ENCODE measurements at regions not wholly inside any gene's neighbourhood (a gene's known extent, or its start where the extent isn't known, plus 50 kb on each side); places are given as distances from the start of the nearest gene placed in this dataset.
A peak's percentile ranks its signal among the peaks of the same experiment; 100 is the strongest.
"Not testable (repeated sequence)": the region's sequence is repeated elsewhere in the genome, so short reads cannot be mapped to it uniquely, and the experiment has no call there.

DNA sequence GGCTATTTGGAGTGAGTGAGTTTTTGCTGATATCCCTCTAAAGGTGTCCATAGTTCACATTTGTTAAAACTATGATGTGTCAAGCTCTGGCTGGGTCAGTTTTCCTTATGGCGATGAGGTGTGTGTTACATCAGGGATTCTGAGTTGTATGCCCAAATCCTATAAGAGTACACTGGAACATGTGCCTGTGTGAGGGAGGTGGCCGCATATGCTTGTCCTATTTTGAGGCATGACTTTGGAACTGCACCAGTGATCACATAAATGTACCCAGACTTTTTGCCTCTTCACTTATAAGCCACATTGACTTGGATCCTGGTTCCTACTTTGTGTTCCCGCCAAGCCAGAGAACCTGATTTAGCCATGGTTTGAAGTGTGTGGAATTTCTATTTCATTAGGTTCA, 140.3 kb upstream of the RXFP2 start:
- no peak for DNase-seq (ENCODE audit: low read depth in 4 of 4, low spot score in 2 of 4)

DNA sequence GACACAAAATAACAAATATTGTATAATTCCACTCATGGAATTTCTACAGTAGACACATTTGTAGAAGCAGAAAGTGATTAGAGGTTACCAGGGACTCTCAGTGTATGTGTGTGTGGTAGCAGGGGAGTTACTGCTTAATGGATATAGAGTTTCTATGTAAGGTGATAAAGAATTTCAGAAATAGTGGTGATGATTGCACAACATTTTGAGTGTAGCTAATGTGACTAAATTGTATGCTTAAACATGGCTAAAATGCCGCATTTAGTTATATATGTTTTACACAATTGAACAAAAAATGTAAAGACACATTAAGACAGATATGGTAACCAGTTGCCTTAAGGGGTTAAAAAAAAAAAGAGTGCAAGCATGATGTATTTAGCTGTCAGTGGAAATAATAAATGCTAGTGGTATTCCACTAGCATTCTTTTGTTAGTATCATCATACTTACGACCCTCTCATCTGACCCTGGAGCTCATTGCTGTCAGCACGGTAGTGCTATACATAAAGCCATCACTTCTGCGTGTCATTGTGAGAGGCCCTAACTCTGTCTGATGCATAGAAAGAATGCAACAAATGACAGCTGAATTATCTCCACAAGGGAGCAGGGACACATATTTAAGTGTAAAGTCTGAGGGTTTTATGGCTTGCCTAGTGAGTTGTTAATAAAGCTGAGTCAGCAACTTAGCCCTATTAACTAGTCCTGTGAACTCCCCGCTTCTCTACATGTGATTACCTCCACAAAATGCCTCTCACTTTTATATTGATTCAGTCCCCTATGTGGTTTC, 134.1 kb upstream of the RXFP2 start:
- peak in 2 of 4 donors; percentile 40 to 47 for DNase-seq (ENCODE audit: low read depth in 4 of 4, low spot score in 2 of 4)

DNA sequence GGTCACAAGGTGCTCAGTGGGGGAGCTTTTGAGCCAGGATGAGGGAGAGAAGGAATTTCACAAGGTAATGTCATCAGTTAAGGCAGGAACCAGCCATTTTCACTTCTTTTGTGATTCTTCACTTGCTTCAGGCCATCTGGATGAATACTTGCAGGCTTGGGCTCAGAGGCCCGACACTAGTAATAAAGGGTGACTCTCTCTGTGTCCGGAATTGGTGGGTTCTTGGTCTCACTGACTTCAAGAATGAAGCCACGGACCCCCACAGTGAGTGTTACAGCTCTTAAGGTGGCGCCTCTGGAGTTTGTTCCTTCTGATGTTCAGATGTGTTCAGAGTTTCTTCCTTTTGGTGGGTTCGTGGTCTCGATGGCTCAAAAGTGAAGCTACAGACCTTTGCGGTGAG, 131.8 kb upstream of the RXFP2 start:
- DNase-seq (ENCODE audit: low read depth in 4 of 4, low spot score in 2 of 4) = not testable (repeated sequence)

DNA sequence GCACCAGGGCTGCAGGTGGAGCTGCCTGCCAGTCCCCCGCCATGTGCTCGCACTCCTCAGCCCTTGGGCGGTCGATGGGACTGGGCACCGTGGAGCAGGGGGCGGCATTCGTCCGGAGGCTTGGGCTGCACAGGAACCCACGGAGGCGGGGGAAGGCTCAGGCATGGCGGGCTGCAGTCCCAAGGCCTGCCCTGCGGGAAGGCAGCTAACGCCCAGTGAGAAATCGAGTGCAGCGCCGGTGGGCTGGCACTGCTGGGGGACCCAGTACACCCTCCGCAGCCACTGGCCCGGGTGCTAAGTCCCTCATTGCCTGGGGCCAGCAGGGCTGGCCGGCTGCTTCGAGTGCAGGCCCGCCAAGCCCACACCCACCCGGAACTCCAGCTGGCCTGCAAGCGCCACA, 130.5 kb upstream of the RXFP2 start:
- DNase-seq (ENCODE audit: low read depth in 4 of 4, low spot score in 2 of 4) = not testable (repeated sequence)

DNA sequence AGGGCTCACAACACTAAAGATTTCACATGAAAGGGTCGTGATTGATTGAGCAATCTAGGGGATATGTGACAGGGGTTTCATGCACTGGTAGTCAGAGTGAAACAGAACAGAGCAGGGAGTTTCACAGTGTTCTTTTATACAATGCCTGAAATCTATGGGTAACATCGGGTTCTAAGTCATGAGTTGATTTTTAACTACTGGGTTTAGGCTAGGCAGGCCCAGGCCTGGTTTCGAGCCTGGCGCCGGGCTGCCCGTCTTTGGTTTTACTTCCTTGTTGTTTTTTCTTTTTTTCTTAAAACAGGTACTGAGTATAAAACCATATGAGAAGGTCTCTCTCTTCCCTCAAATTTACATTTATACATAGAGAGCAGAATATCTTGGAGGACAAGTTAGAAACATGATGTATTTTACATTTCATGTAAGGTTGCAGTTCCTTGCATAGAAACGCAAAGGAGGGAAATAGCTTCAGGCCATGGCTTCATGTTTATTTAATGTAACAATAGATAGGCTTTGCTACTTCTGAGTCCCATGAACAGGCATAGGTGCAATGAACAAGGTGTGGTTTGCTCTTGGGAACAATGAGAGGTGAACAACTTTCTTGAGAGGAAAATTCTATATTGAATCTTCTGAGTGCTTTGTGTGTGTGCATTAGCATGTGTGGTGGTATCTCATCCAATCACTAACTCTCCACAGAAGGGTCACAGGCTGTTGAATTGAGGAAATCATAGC, 128.9 kb upstream of the RXFP2 start:
- no peak for DNase-seq (ENCODE audit: low read depth in 4 of 4, low spot score in 2 of 4)

DNA sequence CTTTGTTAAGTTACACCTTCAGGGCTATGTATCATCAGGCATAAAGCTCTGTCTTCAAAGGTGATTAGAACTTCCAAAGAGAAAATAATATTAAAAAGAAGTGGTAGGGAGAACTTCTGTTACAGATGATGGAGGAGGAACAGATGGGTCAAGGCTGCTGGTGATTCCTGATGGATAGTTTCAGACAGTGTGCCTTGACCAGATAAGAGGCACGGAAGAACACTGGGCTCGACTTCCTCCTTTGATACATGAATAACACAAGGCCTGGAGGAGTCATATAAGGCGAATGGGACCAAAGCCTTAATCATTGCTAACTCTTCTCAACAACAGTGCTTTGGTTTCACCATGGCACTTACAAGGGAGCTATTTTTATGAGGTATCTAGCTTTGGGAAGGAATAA, 128.1 kb upstream of the RXFP2 start:
- no peak for DNase-seq (ENCODE audit: low read depth in 4 of 4, low spot score in 2 of 4)

DNA sequence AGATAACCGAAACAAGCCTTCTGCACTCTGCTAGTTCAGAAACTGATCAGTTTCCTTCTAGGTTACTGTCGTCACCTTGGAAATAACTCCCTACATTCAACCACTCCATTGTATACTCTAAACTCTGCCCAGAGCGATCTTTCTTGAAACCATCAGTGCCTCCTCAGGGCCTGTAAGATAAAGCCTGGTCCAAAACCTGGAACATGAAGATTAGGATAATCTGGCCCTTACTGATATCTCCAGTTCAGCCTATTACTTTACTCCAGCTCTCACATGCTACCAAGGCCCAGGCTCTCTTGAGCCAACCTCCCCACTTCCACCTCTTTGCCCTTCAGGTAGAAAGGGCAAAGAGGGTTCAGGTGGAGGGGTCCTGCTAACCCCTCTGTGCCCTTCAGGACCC, 125.3 kb upstream of the RXFP2 start:
- no peak for DNase-seq (ENCODE audit: low read depth in 4 of 4, low spot score in 2 of 4)

DNA sequence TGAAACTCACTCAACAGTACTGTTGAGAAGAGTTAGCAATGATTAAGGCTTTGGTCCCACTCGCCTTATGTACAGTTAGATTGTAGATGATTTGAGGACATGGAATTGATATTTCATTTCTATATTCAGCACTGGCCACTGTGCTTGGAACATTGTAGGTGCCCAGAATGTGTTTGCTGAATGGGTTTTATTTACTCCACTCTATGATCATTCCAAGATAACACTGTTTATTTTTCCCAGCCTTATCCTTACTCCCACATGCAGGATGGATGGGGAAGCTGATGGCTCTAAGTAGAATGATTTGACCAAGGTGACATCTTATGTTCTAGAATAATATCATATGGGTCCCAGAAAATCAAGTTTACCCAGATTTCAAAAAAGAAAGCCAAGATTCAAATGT, 124.6 kb upstream of the RXFP2 start:
- DNase-seq (ENCODE audit: low read depth in 4 of 4, low spot score in 2 of 4) = no peak

DNA sequence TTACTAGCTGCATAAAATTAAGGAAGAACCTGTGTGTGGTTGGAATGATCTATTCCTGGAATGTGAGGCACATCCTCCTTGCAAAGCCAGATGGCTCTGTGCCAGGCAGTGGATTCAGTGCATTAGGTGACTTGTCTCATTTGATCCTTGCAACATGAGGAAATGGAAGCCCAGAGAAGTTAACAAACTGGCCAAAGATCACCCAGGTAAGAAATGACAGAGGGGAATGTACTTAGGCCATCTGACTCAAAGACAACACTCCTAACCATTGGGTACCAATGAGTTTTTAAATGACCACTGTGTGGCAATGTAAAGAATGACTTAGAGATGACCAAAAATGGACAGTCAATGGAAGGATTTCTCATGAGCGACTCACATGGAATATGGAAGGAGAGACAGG, 114.2 kb upstream of the RXFP2 start:
- no peak for DNase-seq (ENCODE audit: low read depth in 4 of 4, low spot score in 2 of 4)

DNA sequence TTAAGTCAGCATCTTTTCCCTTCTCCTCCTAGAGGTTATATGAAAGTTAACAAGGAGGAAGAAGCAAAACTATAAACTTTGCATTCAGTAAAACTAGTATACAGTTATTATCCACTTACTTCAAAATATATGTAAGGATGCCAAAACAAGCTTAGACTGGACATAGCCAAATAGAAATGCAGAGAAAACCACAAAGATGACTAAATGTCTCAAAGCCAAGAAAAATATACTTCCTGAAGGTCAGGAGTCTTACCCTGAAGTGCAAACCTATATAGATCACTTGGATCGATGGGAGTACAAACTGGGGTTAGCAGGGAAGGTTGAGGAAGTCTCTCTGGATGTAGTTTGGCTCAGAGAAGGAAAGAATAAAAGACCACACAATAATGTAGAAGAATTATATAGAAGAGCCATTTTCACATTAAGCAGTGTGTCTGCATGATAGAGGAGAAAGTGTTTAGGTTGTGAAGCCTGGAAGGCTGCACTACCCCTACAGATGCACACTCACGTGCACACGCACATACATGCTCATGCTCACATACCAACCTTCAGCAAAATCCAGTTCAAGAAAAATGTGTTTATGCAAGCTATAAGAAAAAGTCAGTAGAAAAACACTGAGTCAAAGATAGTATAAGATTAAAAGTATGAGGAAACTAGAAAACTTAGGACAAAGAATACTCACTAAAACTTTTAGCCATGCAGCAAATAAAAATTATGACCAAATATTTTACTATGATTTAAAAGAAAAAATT, 112.1 kb upstream of the RXFP2 start:
- no peak for DNase-seq (ENCODE audit: low read depth in 4 of 4, low spot score in 2 of 4)

DNA sequence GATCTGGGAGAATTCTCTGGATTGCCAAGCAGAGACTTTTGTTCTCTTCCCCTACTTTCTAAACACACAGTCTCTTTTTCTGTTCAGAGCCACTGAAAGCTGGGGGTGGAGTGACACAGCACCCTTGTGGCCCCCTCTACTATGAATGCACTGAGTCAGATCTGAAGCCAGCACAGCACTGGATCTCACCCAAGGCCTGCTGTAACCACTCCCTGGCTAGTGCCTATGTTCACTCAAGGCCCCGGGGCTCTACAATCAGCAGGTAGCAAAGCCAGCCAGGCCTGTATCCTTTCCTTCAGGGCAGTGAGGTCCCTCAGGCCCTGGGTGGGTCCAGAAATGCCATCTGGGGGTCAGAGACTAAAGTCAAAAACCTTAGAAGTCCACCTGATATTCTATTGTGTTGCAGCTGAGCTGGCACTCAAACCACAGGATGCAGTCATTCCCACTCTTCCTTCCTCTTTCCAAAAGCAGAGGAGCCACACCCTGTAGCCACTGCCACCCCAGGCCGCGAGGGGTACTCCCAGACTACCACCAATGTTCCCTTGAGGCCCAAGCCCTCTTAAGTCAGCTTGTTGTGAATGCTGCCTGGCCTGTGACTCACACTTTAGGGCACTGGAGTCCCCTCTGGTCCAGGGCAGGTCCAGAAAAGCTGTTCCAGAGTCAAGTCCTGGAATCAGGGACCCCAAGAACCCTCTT, 110.1 kb upstream of the RXFP2 start:
- DNase-seq (ENCODE audit: low read depth in 4 of 4, low spot score in 2 of 4) = no peak

DNA sequence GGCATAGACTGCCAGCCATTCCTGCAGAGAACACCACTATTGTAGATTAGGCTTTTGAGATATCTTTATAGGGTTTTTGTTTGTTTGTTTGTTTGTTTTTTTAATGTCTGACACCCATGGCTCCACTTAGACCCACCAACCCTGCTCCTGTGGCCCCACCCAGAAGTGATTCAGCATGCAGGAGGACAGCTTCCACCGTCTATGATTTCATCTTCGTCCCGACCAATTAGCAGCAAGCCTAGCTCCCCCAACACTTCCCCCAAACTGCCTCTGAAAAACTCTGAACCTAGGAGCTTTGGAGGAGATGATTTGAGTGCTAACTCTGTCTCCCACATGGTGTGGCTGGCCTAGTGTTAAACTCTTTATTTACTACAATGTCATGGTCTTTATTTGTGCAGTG, 108.3 kb upstream of the RXFP2 start:
- DNase-seq (ENCODE audit: low read depth in 4 of 4, low spot score in 2 of 4) = no peak

DNA sequence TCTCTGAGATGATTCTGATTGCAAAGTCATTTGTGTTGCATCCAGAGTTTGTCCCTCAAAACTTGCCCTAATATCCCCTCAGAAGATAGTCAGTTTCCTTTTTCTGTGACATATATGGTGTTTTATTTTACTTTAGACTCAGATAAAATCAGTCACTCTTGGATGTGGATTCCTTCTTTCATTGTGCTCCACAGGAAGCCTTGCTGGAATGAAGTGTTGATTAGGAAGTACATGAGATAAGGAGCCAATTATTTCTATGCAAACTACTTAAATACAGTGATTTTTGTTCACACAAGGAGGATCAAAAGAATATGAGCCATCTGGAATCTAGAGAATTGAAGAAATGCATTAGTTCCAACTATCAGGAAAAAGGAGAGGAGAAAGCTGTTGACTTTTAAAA, 107.6 kb upstream of the RXFP2 start:
- no peak for DNase-seq (ENCODE audit: low read depth in 4 of 4, low spot score in 2 of 4)

DNA sequence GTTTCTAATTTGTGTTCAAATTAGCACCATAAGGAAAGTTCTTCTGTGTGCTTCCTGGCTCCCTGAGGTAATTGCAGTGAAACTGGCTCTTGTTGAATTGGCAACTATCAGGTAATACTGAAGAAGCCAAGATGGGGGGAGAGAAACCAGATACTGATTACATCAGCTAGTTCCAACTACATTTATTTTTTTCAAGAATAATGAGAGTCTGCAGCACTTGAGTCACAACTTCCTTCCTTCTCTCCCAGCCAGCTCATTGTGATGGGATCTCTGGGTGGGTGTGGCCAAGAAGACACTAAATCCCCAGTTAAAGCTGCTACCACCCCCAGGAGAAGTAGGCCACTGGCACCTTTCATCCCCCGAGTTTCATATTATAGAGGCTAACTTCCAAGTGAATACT, 100.7 kb upstream of the RXFP2 start:
- no peak for DNase-seq (ENCODE audit: low read depth in 4 of 4, low spot score in 2 of 4)

DNA sequence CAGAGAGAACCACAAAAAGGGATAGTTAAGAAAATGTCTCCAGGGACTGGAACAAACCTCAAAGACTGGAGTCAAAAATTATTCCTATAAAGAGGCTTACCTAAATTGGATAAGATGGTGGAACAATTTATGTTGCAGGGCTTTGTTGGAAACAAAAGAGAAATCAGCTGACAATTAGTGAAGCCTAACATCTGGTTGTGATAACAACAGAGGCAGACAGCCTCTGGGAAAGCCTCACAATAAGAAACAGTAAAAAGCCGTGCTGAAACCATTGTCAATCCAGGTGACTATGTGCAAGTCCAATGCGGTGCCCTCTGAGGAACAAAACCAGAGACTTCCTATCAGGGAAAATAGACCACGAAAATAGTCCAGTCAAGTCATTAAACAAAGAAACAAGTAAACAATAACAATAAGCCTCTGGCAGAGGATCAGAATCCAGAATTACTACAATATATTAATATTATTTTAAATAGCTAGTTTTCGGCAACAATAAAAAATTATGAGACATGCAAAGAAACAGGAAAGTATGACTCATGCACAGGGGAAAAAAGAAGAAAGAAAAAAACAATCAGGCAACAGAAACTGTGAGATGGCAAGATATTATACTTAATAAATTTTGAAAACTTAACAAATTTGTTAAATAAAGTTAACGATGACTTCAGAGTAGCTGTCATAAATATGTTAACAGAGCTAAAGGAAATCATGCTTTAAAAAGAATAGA, 99.7 kb upstream of the RXFP2 start:
- DNase-seq (ENCODE audit: low read depth in 4 of 4, low spot score in 2 of 4) = no peak

DNA sequence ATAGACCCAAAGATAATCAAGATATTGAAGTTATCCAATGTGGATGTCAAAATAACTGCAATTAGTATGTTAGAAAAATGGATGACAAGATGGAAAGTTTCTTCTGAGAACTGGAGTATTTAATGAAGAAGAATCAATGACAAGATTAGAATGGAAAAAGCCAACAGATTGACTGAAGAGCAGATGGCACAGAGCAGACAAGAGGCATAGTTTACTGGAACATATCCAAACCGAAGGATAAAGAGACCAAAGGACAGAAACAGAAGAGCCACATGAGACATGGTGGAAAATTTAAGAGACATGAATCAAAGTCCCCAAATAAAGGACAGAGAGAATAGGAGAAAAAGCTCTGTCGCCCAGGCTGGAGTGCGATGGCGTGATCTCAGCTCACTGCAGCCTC, 89.6 kb upstream of the RXFP2 start:
- no peak for DNase-seq (ENCODE audit: low read depth in 4 of 4, low spot score in 2 of 4)

DNA sequence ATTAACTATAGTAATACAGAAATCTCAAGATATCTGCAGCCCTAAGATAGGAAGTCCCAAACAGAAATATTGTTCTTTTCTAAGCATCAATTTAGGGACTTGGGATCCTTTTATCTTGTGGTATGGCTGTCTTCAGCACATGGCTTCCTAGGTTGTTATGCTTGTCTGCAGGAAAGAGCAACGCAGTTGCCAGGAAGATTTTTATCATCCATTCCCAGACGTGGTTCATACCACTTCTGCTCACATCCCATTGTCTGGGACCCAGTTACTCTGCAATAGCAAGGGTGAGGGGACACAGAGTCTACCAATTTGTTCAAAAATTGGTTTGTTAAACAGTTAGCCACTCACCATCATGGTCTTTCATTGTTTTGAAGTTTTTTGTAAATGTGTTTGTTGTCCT, 85.6 kb upstream of the RXFP2 start:
- DNase-seq (ENCODE audit: low read depth in 4 of 4, low spot score in 2 of 4) = no peak

DNA sequence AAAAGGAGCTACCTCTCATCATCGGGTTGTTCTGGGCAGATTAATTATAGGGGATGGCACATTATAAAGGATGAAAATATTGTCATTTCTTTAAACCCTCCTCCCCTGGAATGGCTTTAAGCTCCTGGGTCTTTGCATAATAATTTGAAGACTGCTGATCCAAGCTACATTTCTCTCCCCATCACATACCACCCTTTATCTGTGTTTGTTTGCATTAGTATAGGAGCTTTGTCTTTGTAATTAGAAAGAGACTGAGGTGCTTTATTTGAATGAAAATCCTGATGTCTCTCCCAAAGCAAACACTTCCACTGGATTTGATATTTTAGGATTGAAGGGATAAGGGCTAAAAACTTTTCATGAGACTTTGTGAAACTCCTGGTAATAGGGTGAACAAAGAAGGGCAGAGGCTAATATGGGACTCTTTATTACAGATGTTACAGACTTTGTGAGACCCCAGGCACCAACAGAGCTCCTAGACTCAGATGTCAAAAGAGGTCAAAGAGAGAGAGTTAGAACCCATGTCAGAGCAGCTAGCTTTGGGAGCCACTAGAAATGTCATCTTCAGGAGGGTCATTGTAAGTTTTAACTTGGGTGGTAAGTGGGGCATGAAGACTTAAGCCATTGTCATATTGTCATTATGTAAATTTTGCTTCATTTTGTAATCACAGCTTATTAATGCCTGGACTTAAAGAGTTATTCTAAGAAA, 75.3 kb upstream of the RXFP2 start:
- DNase-seq (ENCODE audit: low read depth in 4 of 4, low spot score in 2 of 4) = no peak

DNA sequence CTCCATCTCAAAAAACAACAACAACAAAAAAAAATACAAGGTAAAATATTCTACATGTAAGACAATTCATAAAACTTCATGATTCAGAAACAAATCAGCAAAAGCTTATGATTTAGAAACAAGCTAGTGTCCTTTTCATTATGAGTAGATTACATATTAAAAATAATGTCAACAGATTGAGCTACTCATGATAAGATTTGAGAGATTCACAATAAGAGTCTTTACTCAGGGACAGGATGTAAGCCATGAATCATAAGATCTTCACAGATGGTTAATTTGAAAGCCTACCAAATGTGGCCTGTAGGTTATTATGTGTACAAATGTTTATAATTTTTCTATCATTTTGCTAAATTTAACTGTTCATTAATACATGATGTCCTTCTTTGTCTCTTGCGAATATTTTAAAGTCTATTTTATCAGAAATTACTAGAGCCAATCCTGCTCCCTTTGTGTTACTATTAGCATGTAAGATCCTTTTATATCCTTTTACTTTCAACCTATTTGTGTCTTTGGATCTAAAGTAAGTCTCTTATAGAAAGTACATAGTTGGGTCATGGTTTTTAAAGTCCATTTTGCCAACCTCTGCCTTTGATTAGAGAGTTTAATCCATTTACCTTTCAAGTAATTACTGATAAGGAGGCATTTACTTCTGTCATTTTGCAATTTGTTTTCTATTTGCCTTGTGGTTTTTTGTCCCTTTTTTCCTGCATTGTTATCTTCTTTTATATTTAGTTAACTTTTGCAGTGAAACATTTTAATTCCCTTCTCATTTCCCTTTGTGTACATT, 68.3 kb upstream of the RXFP2 start:
- DNase-seq (ENCODE audit: low read depth in 4 of 4, low spot score in 2 of 4) = no peak
